ENCODE measurements at regions not wholly inside any gene's neighbourhood (a gene's known extent, or its start where the extent isn't known, plus 50 kb on each side); places are given as distances from the start of the nearest gene placed in this dataset.

GRCh38 chr3:83868909-83869567 is 1089.8 kb upstream of the CADM2 start:
- Histone ChIP-seq H3K9me3 (ENCODE audit: low read depth) (no peaks in the 10 kb centered on the region), H4K20me1 (ENCODE audit: insufficient read depth, poor library complexity, severe bottlenecking) (no peaks in the 10 kb centered on the region), H3K79me2 (no peaks in the 10 kb centered on the region), H3K27ac (no peak overlapping the region), H3K4me2 (no peak overlapping the region), H3K9me2 (replicated peaks; ENCODE audit: insufficient read depth) (peaks cover 4% of the 10 kb centered on the region), H3K27me3 (no peaks in the 10 kb centered on the region), H3K4me3 (no peak overlapping the region), H3K36me3 (replicated peaks; ENCODE audit: insufficient read depth, low read depth) (no peaks in the 10 kb centered on the region), H3K4me1 (ENCODE audit: insufficient read depth) (no peaks in the 10 kb centered on the region), H2AFZ (no peak overlapping the region)
- TF ChIP-seq CTCF (IDR thresholded peaks at IDR 0.05; ENCODE audit: poor library complexity): no peak
- no peak for TF ChIP-seq EZH2 (IDR thresholded peaks at IDR 0.05; ENCODE audit: borderline replicate concordance)
- no peak for TF ChIP-seq EZH2phosphoT487 (IDR thresholded peaks at IDR 0.05; ENCODE audit: low read depth, severe bottlenecking, unreplicated experiment)
- 91% methylated on average over 2 of the region's 2 CpGs for WGBS (ENCODE audit: low lambda C conversion rate, missing lambda C conversion rate)
- no peak for DNase-seq (ENCODE audit: low spot score)

- H2AFZ ChIP-seq: no peak overlapping the region
These were observed 1085.2 kb upstream of the CADM2 start for GRCh38 chr3:83873550-83873949.

GRCh38 chr3:83877910-83878309 is 1080.9 kb upstream of the CADM2 start:
- Histone ChIP-seq H3K4me3 (no peak overlapping the region), H2AFZ (no peak overlapping the region), H3K27me3 (no peaks in the 10 kb centered on the region), H3K4me2 (no peak overlapping the region), H3K9me2 (replicated peaks; ENCODE audit: insufficient read depth) (no peaks in the 10 kb centered on the region), H3K79me2 (no peaks in the 10 kb centered on the region), H3K4me1 (ENCODE audit: insufficient read depth) (no peaks in the 10 kb centered on the region), H3K27ac (no peak overlapping the region), H3K36me3 (replicated peaks; ENCODE audit: insufficient read depth, low read depth) (no peaks in the 10 kb centered on the region), H3K9me3 (ENCODE audit: low read depth) (no peaks in the 10 kb centered on the region), H4K20me1 (ENCODE audit: insufficient read depth, poor library complexity, severe bottlenecking) (no peaks in the 10 kb centered on the region)
- no peak for DNase-seq (ENCODE audit: low spot score)
- 78% methylated on average over 3 of the region's 3 CpGs for WGBS (ENCODE audit: low lambda C conversion rate, missing lambda C conversion rate)
- TF ChIP-seq EZH2 (IDR thresholded peaks at IDR 0.05; ENCODE audit: borderline replicate concordance): no peak
- TF ChIP-seq CTCF (IDR thresholded peaks at IDR 0.05; ENCODE audit: poor library complexity): no peak
- no peak for TF ChIP-seq EZH2phosphoT487 (IDR thresholded peaks at IDR 0.05; ENCODE audit: low read depth, severe bottlenecking, unreplicated experiment)

More at GRCh38 chr3:83873550-83873949, 1085.2 kb upstream of the CADM2 start:
- Histone ChIP-seq H3K9me3 (ENCODE audit: low read depth) (no peaks in the 10 kb centered on the region), H4K20me1 (ENCODE audit: insufficient read depth, poor library complexity, severe bottlenecking) (no peaks in the 10 kb centered on the region), H3K36me3 (replicated peaks; ENCODE audit: insufficient read depth, low read depth) (no peaks in the 10 kb centered on the region), H3K4me1 (ENCODE audit: insufficient read depth) (no peaks in the 10 kb centered on the region), H3K27me3 (no peaks in the 10 kb centered on the region), H3K9me2 (replicated peaks; ENCODE audit: insufficient read depth) (peaks cover 4% of the 10 kb centered on the region), H3K79me2 (no peaks in the 10 kb centered on the region), H3K4me3 (no peak overlapping the region), H3K4me2 (no peak overlapping the region), H3K27ac (no peak overlapping the region)
- 80% methylated on average over 2 of the region's 2 CpGs for WGBS (ENCODE audit: low lambda C conversion rate, missing lambda C conversion rate)
- DNase-seq (ENCODE audit: low spot score): no peak
- no peak for TF ChIP-seq CTCF (IDR thresholded peaks at IDR 0.05; ENCODE audit: poor library complexity)
- no peak for TF ChIP-seq EZH2phosphoT487 (IDR thresholded peaks at IDR 0.05; ENCODE audit: low read depth, severe bottlenecking, unreplicated experiment)
- TF ChIP-seq EZH2 (IDR thresholded peaks at IDR 0.05; ENCODE audit: borderline replicate concordance): no peak

Data from hepatocyte (in vitro differentiated cells).